SJSA1 (cell line): ENCODE measurements at regions not wholly inside any gene's neighbourhood (a gene's known extent, or its start where the extent isn't known, plus 50 kb on each side); places are given as distances from the start of the nearest gene placed in this dataset.
"Not testable (repeated sequence)": the region's sequence is repeated elsewhere in the genome, so short reads cannot be mapped to it uniquely, and the experiment has no call there.

Experiments
- DNase-seq, 2 experiments: peaks; one replicate each; pipeline ENCODE4 v3.0.0-alpha.2; 2015 to 2020; ENCODE audit warnings: low spot score in 2 of 2, low read depth in 1 of 2
- H3K27ac ChIP-seq: fragments of 250-450 bp; sonication (Bioruptor Pico); 2 replicates; pipeline ENCODE4 v1.5.1; 2020; ENCODE audit warnings: mild to moderate bottlenecking, moderate library complexity
- H3K27me3 ChIP-seq: fragments of 250-450 bp; sonication (Bioruptor Pico); replicated peaks from 2 replicates; pipeline ENCODE4 v1.5.1; 2020; ENCODE audit warnings: mild to moderate bottlenecking, moderate library complexity
- H3K36me3 ChIP-seq: fragments of 250-450 bp; sonication (Bioruptor Pico); 2 replicates; pipeline ENCODE4 v1.5.1; 2020; ENCODE audit warnings: mild to moderate bottlenecking
- H3K4me1 ChIP-seq: fragments of 250-450 bp; sonication (Bioruptor Pico); replicated peaks from 2 replicates; pipeline ENCODE4 v1.6.1; 2021; ENCODE audit warnings: mild to moderate bottlenecking
- H3K4me3 ChIP-seq: fragments of 250-450 bp; sonication (Bioruptor Pico); 2 replicates; pipeline ENCODE4 v1.5.1; 2020; ENCODE audit warnings: mild to moderate bottlenecking
- H3K9me3 ChIP-seq: fragments of 250-450 bp; sonication (Bioruptor Pico); replicated peaks from 2 replicates; pipeline ENCODE4 v1.5.1; 2020; ENCODE audit warnings: mild to moderate bottlenecking

GRCh38 chr14:54261283-54261682 lies 135.5 kb upstream of the CDKN3 start:
- H3K36me3 ChIP-seq, result no peaks in the 10 kb centered on the region
- H3K9me3 ChIP-seq, result no peaks in the 10 kb centered on the region
- no peak overlapping the region for H3K27ac ChIP-seq
- no peaks in the 10 kb centered on the region for H3K27me3 ChIP-seq
- peaks cover 5% of the 10 kb centered on the region for H3K4me1 ChIP-seq
- DNase-seq, result no peak
- no peak overlapping the region for H3K4me3 ChIP-seq

DNA sequence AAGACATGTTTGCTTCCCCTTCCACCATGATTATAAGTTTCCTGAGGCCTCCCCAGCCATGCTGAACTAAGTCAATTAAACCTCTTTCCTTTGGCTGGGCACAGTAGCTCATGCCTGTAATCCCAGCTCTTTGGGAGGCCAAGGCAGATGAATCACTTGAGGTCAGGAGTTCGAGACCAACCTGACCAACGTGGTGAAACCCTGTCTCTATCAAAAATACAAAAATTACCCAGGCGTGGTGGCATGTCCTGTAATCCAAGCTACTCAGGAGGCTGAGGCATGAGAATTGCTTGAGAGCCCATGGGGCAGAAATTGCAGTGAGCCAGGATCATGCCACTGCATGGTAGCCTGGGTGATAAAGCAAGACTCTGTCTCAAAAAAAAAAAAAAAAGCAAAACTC lies 130.2 kb upstream of the CDKN3 start:
- not testable (repeated sequence) for H3K4me1 ChIP-seq, H3K36me3 ChIP-seq, DNase-seq, H3K4me3 ChIP-seq, H3K27ac ChIP-seq, H3K27me3 ChIP-seq, H3K9me3 ChIP-seq

DNA sequence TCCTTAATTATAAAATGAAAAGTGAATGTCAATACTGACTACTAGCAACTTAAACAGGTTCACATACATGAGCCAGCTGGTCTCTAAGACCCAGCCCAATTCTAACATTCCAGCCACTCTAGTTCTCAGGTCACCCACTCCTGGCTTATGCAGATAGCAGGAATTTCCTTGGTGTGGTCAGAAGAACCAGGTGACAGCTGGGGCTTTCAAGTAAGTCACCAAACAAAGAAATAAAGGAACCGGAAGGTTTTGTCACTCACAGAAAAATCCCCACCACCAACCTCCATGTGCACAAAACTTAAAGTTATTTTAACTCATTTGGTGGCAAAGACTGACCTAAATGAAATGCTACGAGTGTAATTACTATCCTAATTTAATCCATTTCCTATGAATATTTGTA lies 129.6 kb upstream of the CDKN3 start:
- Histone ChIP-seq H3K27me3 (no peaks in the 10 kb centered on the region), H3K4me3 (no peak overlapping the region), H3K9me3 (no peaks in the 10 kb centered on the region), H3K4me1 (no peaks in the 10 kb centered on the region), H3K27ac (no peak overlapping the region), H3K36me3 (no peaks in the 10 kb centered on the region)
- DNase-seq, result no peak

- no peak for DNase-seq
- H3K4me1 ChIP-seq, result no peaks in the 10 kb centered on the region
- H3K36me3 ChIP-seq, result no peaks in the 10 kb centered on the region
- H3K27me3 ChIP-seq, result no peaks in the 10 kb centered on the region
- no peaks in the 10 kb centered on the region for H3K9me3 ChIP-seq
- no peak overlapping the region for H3K27ac ChIP-seq
- no peak overlapping the region for H3K4me3 ChIP-seq
These were observed 120.6 kb upstream of the CDKN3 start for GRCh38 chr14:54275997-54276725.

- no peaks in the 10 kb centered on the region for H3K27me3 ChIP-seq
- no peak overlapping the region for H3K4me3 ChIP-seq
- H3K36me3 ChIP-seq, result no peaks in the 10 kb centered on the region
- no peak for DNase-seq
- no peak overlapping the region for H3K27ac ChIP-seq
- H3K9me3 ChIP-seq, result no peaks in the 10 kb centered on the region
- H3K4me1 ChIP-seq, result no peaks in the 10 kb centered on the region
These were observed 118.7 kb upstream of the CDKN3 start for GRCh38 chr14:54278087-54278486.

DNA sequence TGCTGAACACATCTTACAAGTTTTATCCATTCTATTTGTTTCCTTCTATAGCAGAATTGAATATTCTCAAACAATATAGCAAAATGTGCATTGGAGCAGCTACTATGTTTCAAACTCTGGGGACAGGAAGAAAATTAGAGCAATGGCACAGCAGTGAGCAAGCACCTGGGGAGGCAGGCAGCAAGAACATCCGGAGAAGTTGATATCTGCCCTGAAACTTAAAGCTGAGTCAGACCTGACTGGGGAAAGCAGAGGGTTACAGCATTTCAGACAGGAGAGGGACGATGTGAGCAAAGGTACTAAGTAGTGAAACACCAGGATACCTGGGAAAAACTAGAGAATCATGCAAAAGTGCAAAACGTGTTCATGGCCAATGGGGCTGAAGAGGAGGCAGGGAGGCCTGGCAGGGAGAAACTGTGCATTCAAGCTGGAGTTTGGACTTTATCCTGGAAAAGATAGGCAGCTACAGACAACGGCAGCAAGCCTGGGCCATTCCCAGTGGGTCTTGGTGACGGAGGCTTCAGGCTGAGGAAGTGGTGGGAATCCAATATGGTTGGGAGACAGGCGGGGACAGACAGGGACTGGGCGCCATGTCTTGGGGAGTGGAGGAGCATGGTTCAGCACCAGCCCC lies 118.0 kb upstream of the CDKN3 start:
- H3K4me1 ChIP-seq, result no peaks in the 10 kb centered on the region
- H3K4me3 ChIP-seq, result no peak overlapping the region
- H3K9me3 ChIP-seq, result no peaks in the 10 kb centered on the region
- no peak overlapping the region for H3K27ac ChIP-seq
- DNase-seq, result no peak
- no peaks in the 10 kb centered on the region for H3K27me3 ChIP-seq
- H3K36me3 ChIP-seq, result no peaks in the 10 kb centered on the region

GRCh38 chr14:54282849-54283248 lies 114.0 kb upstream of the CDKN3 start:
- H3K4me3 ChIP-seq, result no peak overlapping the region
- no peaks in the 10 kb centered on the region for H3K9me3 ChIP-seq
- H3K36me3 ChIP-seq, result no peaks in the 10 kb centered on the region
- DNase-seq, result no peak
- H3K27me3 ChIP-seq, result no peaks in the 10 kb centered on the region
- no peaks in the 10 kb centered on the region for H3K4me1 ChIP-seq
- H3K27ac ChIP-seq, result no peak overlapping the region

DNA sequence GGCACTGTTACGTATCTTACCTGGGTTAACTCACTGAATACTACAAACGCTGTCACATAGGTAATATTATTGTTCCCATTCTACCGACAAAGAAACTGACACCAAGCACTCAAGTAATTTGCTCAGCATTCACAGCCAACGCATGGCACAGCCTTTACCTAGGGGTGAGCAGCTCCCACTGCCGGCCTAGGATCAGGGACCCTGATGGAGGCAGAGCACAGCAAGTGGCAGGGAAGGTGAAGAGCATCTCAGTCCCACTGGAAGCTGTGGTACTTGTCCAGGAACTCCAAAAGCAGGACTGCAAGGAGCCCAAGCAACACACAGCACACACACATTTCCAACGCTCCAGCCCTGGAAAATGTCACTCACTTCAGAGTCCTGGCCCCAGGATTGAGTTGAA lies 111.8 kb upstream of the CDKN3 start:
- Histone ChIP-seq H3K4me1 (no peaks in the 10 kb centered on the region), H3K27me3 (no peaks in the 10 kb centered on the region), H3K4me3 (no peak overlapping the region), H3K27ac (no peak overlapping the region), H3K36me3 (no peaks in the 10 kb centered on the region), H3K9me3 (no peaks in the 10 kb centered on the region)
- no peak for DNase-seq

DNA sequence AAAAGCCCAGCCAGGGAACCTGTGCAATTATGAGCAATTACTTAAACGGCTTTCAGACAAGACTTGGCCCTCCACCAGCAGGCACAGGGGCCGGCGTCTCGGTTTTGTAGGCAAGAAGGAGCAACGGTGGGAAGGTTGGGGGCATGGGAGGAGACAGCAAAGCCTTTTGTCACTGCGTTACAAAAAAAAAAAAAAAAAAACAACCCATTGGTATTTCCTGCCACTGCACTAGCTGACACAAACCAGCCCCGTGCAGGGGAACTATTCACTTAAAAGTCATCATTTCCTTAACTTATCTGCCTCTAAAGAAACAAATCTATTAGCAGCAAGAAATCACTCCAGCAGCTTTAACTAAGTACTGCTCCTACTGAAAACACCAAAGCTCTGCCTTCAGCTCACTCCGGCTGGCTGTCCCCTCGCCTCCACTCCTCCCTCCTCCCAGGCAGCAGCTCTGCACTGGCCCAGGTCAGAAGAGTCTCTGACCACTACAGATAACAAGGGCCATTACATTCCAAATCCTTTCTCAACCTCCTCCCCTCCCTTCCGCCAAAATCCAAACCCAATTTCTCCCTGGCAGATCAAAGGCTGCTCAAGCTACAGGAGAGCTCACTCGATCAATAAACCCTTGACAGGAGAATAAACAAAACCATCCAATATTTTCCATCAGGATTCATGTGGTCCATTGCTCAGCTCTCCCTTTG lies 105.2 kb upstream of the CDKN3 start:
- Histone ChIP-seq H3K9me3 (no peaks in the 10 kb centered on the region), H3K4me3 (no peak overlapping the region), H3K4me1 (no peaks in the 10 kb centered on the region), H3K27ac (no peak overlapping the region), H3K36me3 (no peaks in the 10 kb centered on the region), H3K27me3 (no peaks in the 10 kb centered on the region)
- no peak for DNase-seq

- DNase-seq, result no peak
- H3K36me3 ChIP-seq, result no peaks in the 10 kb centered on the region
- H3K4me3 ChIP-seq, result no peak overlapping the region
- no peak overlapping the region for H3K27ac ChIP-seq
- no peaks in the 10 kb centered on the region for H3K9me3 ChIP-seq
- H3K4me1 ChIP-seq, result no peaks in the 10 kb centered on the region
- no peaks in the 10 kb centered on the region for H3K27me3 ChIP-seq
These were observed 102.0 kb upstream of the CDKN3 start for GRCh38 chr14:54294802-54295201.

GRCh38 chr14:54299410-54300363 lies 97.1 kb upstream of the CDKN3 start:
- Histone ChIP-seq H3K4me3 (no peak overlapping the region), H3K9me3 (no peaks in the 10 kb centered on the region), H3K27me3 (no peaks in the 10 kb centered on the region), H3K27ac (no peak overlapping the region), H3K4me1 (no peaks in the 10 kb centered on the region), H3K36me3 (no peaks in the 10 kb centered on the region)
- no peak for DNase-seq

GRCh38 chr14:54300881-54301280 lies 95.9 kb upstream of the CDKN3 start:
- H3K27me3 ChIP-seq, result no peaks in the 10 kb centered on the region
- no peaks in the 10 kb centered on the region for H3K36me3 ChIP-seq
- no peaks in the 10 kb centered on the region for H3K9me3 ChIP-seq
- H3K27ac ChIP-seq, result no peak overlapping the region
- no peak overlapping the region for H3K4me3 ChIP-seq
- no peak for DNase-seq
- H3K4me1 ChIP-seq, result no peaks in the 10 kb centered on the region

- H3K27me3 ChIP-seq, result no peaks in the 10 kb centered on the region
- H3K4me3 ChIP-seq, result no peak overlapping the region
- no peaks in the 10 kb centered on the region for H3K4me1 ChIP-seq
- H3K36me3 ChIP-seq, result no peaks in the 10 kb centered on the region
- no peaks in the 10 kb centered on the region for H3K9me3 ChIP-seq
- no peak overlapping the region for H3K27ac ChIP-seq
- no peak for DNase-seq
These were observed 95.4 kb upstream of the CDKN3 start for GRCh38 chr14:54301359-54301758.
